Common myeloid progenitor, CD34-positive (primary cell): ENCODE measurements at regions not wholly inside any gene's neighbourhood (a gene's known extent, or its start where the extent isn't known, plus 50 kb on each side); places are given as distances from the start of the nearest gene placed in this dataset.

ENCODE experiments used
- CTCF ChIA-PET: fragments of 350-600 bp; sonication (Branson Sonifier 250); formaldehyde crosslinking; loops from one replicate; lab custom pipeline; 2021; ENCODE audit warnings: antibody characterized with exemption; lab: Charles Lee
- POLR2A ChIA-PET: fragments of 350-600 bp; sonication (Branson Sonifier 250); formaldehyde crosslinking; loops from one replicate; lab custom pipeline; 2021; ENCODE audit warnings: antibody characterized with exemption; lab: Charles Lee
- DNase-seq, 3 donors: peaks; one replicate each; pipeline versions ENCODE4 v3.0.0 to v3.0.0-alpha.2; 2013
- H3K27ac ChIP-seq, 2 experiments: 1 replicate in 1 of 2; 2 replicates in 1 of 2; pipeline ENCODE4 v1.7.0; 2013; ENCODE audit warnings: inconsistent platforms in 2 of 2, low read length in 2 of 2, mild to moderate bottlenecking in 2 of 2, low read depth in 1 of 2, moderate library complexity in 1 of 2; ENCODE audit not compliant: severe bottlenecking in 2 of 2, insufficient read depth in 1 of 2, poor library complexity in 1 of 2
- H3K27me3 ChIP-seq, 5 experiments: replicated peaks in 2 of 5; 1 replicate in 3 of 5; 2 replicates in 2 of 5; pipeline versions ENCODE4 v1.6.1 to v1.7.0; 2013; ENCODE audit warnings: low read length in 4 of 5, mild to moderate bottlenecking in 2 of 5, moderate library complexity in 2 of 5, inconsistent platforms in 1 of 5; ENCODE audit not compliant: insufficient read depth in 5 of 5, control insufficient read depth in 4 of 5
- H3K36me3 ChIP-seq, 4 experiments: 1 replicate in 2 of 4; 2 replicates in 2 of 4; pipeline versions ENCODE4 v1.6.1 to v1.7.0; 2013; ENCODE audit warnings: low read length in 3 of 4, control low read depth in 1 of 4, mild to moderate bottlenecking in 1 of 4; ENCODE audit not compliant: control insufficient read depth in 4 of 4, insufficient read depth in 4 of 4
- H3K4me1 ChIP-seq, 4 experiments: 1 replicate in 3 of 4; 2 replicates in 1 of 4; pipeline versions ENCODE4 v1.6.1 to v1.7.1; 2013; ENCODE audit warnings: low read length in 3 of 4, mild to moderate bottlenecking in 3 of 4, control low read depth in 1 of 4, inconsistent platforms in 1 of 4, moderate library complexity in 1 of 4; ENCODE audit not compliant: control insufficient read depth in 4 of 4, insufficient read depth in 4 of 4; ENCODE audit errors: control extremely low read depth in 1 of 4
- H3K4me3 ChIP-seq, 7 experiments: 1 replicate in 4 of 7; 2 replicates in 3 of 7; pipeline versions ENCODE4 v1.5.1 to v1.7.0; 2013; ENCODE audit warnings: mild to moderate bottlenecking in 7 of 7, low read length in 6 of 7, moderate library complexity in 6 of 7, inconsistent platforms in 2 of 7, low read depth in 2 of 7, control low read depth in 1 of 7; ENCODE audit not compliant: insufficient read depth in 4 of 7, control insufficient read depth in 1 of 7; ENCODE audit errors: extremely low read depth in 1 of 7
- H3K9me3 ChIP-seq, 5 experiments: 1 replicate in 4 of 5; 2 replicates in 1 of 5; pipeline versions ENCODE4 v1.6.1 to v1.7.1; 2013; ENCODE audit warnings: low read length in 4 of 5, mild to moderate bottlenecking in 2 of 5, inconsistent platforms in 1 of 5, low read depth in 1 of 5, moderate library complexity in 1 of 5; ENCODE audit not compliant: control insufficient read depth in 4 of 5, insufficient read depth in 2 of 5; ENCODE audit errors: control extremely low read depth in 1 of 5
- WGBS: methylation state at CpG from one replicate; pipeline ENCODE4 v1.1.5; 2013; ENCODE audit not compliant: insufficient coverage; 5-methylcytosine and 5-hydroxymethylcytosine counted together

- 46% methylated on average over 4 of the region's 8 CpGs for WGBS
- POLR2A ChIA-PET, result no interaction called here
- H3K4me1 ChIP-seq, result no peaks in the 10 kb centered on the region
- H3K27me3 ChIP-seq, result peaks cover 0 to 3% (median 2%) of the 10 kb centered on the region in 5 experiments
- no peak overlapping the region for H3K4me3 ChIP-seq
- CTCF ChIA-PET, result no interaction called here
- H3K27ac ChIP-seq, result no peak overlapping the region
- H3K9me3 ChIP-seq, result no peaks in the 10 kb centered on the region
- no peaks in the 10 kb centered on the region for H3K36me3 ChIP-seq
- no peak for DNase-seq
These were observed 373.5 kb downstream of the EN1 start for GRCh38 chr2:118473846-118474540.

GRCh38 chr2:118473241-118473640 is 374.2 kb downstream of the EN1 start:
- Histone ChIP-seq H3K27me3 (peaks cover 0 to 3% (median 2%) of the 10 kb centered on the region in 5 experiments), H3K4me1 (no peaks in the 10 kb centered on the region), H3K27ac (no peak overlapping the region), H3K4me3 (no peak overlapping the region), H3K9me3 (no peaks in the 10 kb centered on the region), H3K36me3 (no peaks in the 10 kb centered on the region)
- DNase-seq, result no peak
- ChIA-PET CTCF (no interaction called here), POLR2A (no interaction called here)
- WGBS, result 86% methylated on average over 4 of the region's 5 CpGs

DNA sequence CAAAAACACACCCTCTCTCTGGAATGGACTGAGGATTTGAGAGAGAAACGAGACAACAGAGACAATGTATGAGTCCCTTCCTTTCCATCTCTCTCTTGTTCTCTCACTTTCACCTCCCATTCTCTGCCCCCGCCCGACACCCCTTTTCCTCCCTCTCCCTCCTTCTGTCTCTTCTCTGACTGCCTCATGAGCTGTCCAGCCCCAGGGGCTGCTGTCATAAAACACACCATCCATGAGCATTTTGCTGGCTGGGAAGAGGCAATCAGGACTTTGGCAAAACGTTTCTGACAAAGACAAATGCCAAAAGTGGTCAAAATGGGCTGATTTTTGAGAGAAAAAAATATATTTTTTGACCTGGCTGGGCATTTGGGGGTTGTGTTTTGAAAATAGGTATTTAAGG is 377.2 kb downstream of the EN1 start:
- H3K36me3 ChIP-seq, result no peaks in the 10 kb centered on the region
- no peaks in the 10 kb centered on the region for H3K4me1 ChIP-seq
- no peak overlapping the region for H3K27ac ChIP-seq
- WGBS, result 52% methylated on average over 4 of the region's 4 CpGs
- ChIA-PET POLR2A (no interaction called here), CTCF (no interaction called here)
- no peak overlapping the region for H3K4me3 ChIP-seq
- no peaks in the 10 kb centered on the region for H3K9me3 ChIP-seq
- no peak for DNase-seq
- H3K27me3 ChIP-seq, result peaks cover 0 to 3% (median 2%) of the 10 kb centered on the region in 5 experiments

- H3K4me1 ChIP-seq, result no peaks in the 10 kb centered on the region
- peaks cover 0 to 3% (median 0%) of the 10 kb centered on the region in 5 experiments for H3K27me3 ChIP-seq
- WGBS, result 69% methylated on average over 6 of the region's 6 CpGs
- no peak for DNase-seq
- ChIA-PET CTCF (interaction anchor here (1.2 kb wide), 1 partner anchor 12 kb away, joined by 3 read pairs; no protein-coding TSS in a partner anchor), POLR2A (no interaction called here)
- no peak overlapping the region for H3K4me3 ChIP-seq
- H3K36me3 ChIP-seq, result no peaks in the 10 kb centered on the region
- no peak overlapping the region for H3K27ac ChIP-seq
- no peaks in the 10 kb centered on the region for H3K9me3 ChIP-seq
These were observed 378.3 kb downstream of the EN1 start for GRCh38 chr2:118469103-118469502.

GRCh38 chr2:118464546-118465265 is 376.4 kb downstream of the INSIG2 start:
- Histone ChIP-seq H3K9me3 (no peaks in the 10 kb centered on the region), H3K4me1 (no peaks in the 10 kb centered on the region), H3K4me3 (no peak overlapping the region), H3K36me3 (no peaks in the 10 kb centered on the region), H3K27me3 (no peaks in the 10 kb centered on the region), H3K27ac (no peak overlapping the region)
- CTCF ChIA-PET, result interaction anchor here (0.6 to 1.2 kb wide), 2 partner anchors 11 to 17 kb away, joined by 3 read pairs; no protein-coding TSS in a partner anchor
- no peak for DNase-seq
- POLR2A ChIA-PET, result no interaction called here
- WGBS, result 92% methylated on average over 6 of the region's 9 CpGs

DNA sequence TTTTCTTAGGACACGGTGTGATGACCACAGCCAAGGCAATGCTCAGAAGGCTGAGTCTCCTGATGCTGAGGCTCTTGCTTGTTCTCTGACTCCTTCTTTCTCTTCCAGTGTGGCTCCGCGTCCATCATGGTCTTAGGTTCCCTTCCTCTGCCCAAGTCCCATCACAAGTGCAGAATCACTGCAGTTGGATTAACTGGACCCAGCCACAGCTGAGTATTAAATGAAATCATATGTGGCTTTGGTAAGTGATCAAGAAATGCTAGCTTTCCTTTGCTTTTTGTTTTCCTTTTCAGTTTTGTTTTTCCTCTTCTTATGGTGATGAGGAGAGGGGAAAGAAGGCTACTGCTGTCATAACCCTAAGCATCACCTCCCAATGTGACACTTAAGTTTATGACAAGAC is 375.8 kb downstream of the INSIG2 start:
- H3K27ac ChIP-seq, result no peak overlapping the region
- H3K9me3 ChIP-seq, result no peaks in the 10 kb centered on the region
- ChIA-PET POLR2A (no interaction called here), CTCF (interaction anchor here (0.6 to 1.2 kb wide), 2 partner anchors 12 to 16 kb away, joined by 3 read pairs; no protein-coding TSS in a partner anchor)
- 95% methylated on average over 3 of the region's 3 CpGs for WGBS
- no peaks in the 10 kb centered on the region for H3K36me3 ChIP-seq
- H3K4me1 ChIP-seq, result no peaks in the 10 kb centered on the region
- no peak overlapping the region for H3K4me3 ChIP-seq
- no peak for DNase-seq
- no peaks in the 10 kb centered on the region for H3K27me3 ChIP-seq

- no peak for DNase-seq
- Histone ChIP-seq H3K9me3 (no peaks in the 10 kb centered on the region), H3K4me3 (no peak overlapping the region), H3K27ac (no peak overlapping the region), H3K36me3 (no peaks in the 10 kb centered on the region), H3K27me3 (no peaks in the 10 kb centered on the region), H3K4me1 (no peaks in the 10 kb centered on the region)
- 93% methylated on average over 3 of the region's 5 CpGs for WGBS
- POLR2A ChIA-PET, result no interaction called here
- CTCF ChIA-PET, result no interaction called here
These were observed 372.2 kb downstream of the INSIG2 start for GRCh38 chr2:118460425-118460824.
